ENCODE measurements at regions not wholly inside any gene's neighbourhood (a gene's known extent, or its start where the extent isn't known, plus 50 kb on each side); places are given as distances from the start of the nearest gene placed in this dataset.

GRCh38 chr6:120031837-120032236 lies 682.3 kb upstream of the MAN1A1 start:
- no peak for TF ChIP-seq CTCF (IDR thresholded peaks at IDR 0.05; ENCODE audit: control insufficient read depth, insufficient read depth, low read depth, low read length, missing control alignments)
- DNase-seq (ENCODE audit: low read depth), result no peak
- no peak overlapping the region for H3K4me3 ChIP-seq (ENCODE audit: control insufficient read depth, low read depth, low read length)

- H3K4me3 ChIP-seq (ENCODE audit: control insufficient read depth, low read depth, low read length), result no peak overlapping the region
- TF ChIP-seq CTCF (IDR thresholded peaks at IDR 0.05; ENCODE audit: control insufficient read depth, insufficient read depth, low read depth, low read length, missing control alignments), result no peak
- no peak for DNase-seq (ENCODE audit: low read depth)
Measured at GRCh38 chr6:120026791-120027190, 677.2 kb upstream of the MAN1A1 start.

- no peak for DNase-seq (ENCODE audit: low read depth)
- no peak overlapping the region for H3K4me3 ChIP-seq (ENCODE audit: control insufficient read depth, low read depth, low read length)
- no peak for TF ChIP-seq CTCF (IDR thresholded peaks at IDR 0.05; ENCODE audit: control insufficient read depth, insufficient read depth, low read depth, low read length, missing control alignments)
Measured at GRCh38 chr6:120010075-120010474, 660.5 kb upstream of the MAN1A1 start.

- no peak for DNase-seq (ENCODE audit: low read depth)
- TF ChIP-seq CTCF (IDR thresholded peaks at IDR 0.05; ENCODE audit: control insufficient read depth, insufficient read depth, low read depth, low read length, missing control alignments), result no peak
- no peak overlapping the region for H3K4me3 ChIP-seq (ENCODE audit: control insufficient read depth, low read depth, low read length)
Measured at GRCh38 chr6:120005292-120005976, 655.9 kb upstream of the MAN1A1 start.

- H3K4me3 ChIP-seq (ENCODE audit: control insufficient read depth, low read depth, low read length), result no peak overlapping the region
- no peak for DNase-seq (ENCODE audit: low read depth)
- TF ChIP-seq CTCF (IDR thresholded peaks at IDR 0.05; ENCODE audit: control insufficient read depth, insufficient read depth, low read depth, low read length, missing control alignments), result no peak
Measured at GRCh38 chr6:119986934-119987549, 637.5 kb upstream of the MAN1A1 start.

GRCh38 chr6:119985952-119986736 lies 636.6 kb upstream of the MAN1A1 start:
- TF ChIP-seq CTCF (IDR thresholded peaks at IDR 0.05; ENCODE audit: control insufficient read depth, insufficient read depth, low read depth, low read length, missing control alignments), result no peak
- H3K4me3 ChIP-seq (ENCODE audit: control insufficient read depth, low read depth, low read length), result no peak overlapping the region
- no peak for DNase-seq (ENCODE audit: low read depth)
